Loucy (cell line): ENCODE measurements at regions not wholly inside any gene's neighbourhood (a gene's known extent, or its start where the extent isn't known, plus 50 kb on each side); places are given as distances from the start of the nearest gene placed in this dataset.

Experiments used
- EZH2phosphoT487 ChIP-seq: fragments of 200-600 bp; IDR thresholded peaks from 2 replicates; pipeline ENCODE4 v1.6.1; 2018; ENCODE audit warnings: antibody characterized with exemption, mild to moderate bottlenecking, moderate library complexity, borderline replicate concordance
- TF ChIP-seq, protein P1 (sequence below): fragments of 200-600 bp; sonication (generic); conservative IDR thresholded peaks from 2 replicates; pipeline ENCODE4 v1.5.1; 2014; ENCODE audit warnings: mild to moderate bottlenecking, antibody characterized with exemption, low read length

- TF ChIP-seq, protein P1, sequence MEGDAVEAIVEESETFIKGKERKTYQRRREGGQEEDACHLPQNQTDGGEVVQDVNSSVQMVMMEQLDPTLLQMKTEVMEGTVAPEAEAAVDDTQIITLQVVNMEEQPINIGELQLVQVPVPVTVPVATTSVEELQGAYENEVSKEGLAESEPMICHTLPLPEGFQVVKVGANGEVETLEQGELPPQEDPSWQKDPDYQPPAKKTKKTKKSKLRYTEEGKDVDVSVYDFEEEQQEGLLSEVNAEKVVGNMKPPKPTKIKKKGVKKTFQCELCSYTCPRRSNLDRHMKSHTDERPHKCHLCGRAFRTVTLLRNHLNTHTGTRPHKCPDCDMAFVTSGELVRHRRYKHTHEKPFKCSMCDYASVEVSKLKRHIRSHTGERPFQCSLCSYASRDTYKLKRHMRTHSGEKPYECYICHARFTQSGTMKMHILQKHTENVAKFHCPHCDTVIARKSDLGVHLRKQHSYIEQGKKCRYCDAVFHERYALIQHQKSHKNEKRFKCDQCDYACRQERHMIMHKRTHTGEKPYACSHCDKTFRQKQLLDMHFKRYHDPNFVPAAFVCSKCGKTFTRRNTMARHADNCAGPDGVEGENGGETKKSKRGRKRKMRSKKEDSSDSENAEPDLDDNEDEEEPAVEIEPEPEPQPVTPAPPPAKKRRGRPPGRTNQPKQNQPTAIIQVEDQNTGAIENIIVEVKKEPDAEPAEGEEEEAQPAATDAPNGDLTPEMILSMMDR = no peak
- TF ChIP-seq EZH2phosphoT487 = no peak
These were observed 140.7 kb upstream of the PKDCC start for GRCh38 chr2:41907141-41907540.
